ENCODE measurements at regions not wholly inside any gene's neighbourhood (a gene's known extent, or its start where the extent isn't known, plus 50 kb on each side); places are given as distances from the start of the nearest gene placed in this dataset.

DNA sequence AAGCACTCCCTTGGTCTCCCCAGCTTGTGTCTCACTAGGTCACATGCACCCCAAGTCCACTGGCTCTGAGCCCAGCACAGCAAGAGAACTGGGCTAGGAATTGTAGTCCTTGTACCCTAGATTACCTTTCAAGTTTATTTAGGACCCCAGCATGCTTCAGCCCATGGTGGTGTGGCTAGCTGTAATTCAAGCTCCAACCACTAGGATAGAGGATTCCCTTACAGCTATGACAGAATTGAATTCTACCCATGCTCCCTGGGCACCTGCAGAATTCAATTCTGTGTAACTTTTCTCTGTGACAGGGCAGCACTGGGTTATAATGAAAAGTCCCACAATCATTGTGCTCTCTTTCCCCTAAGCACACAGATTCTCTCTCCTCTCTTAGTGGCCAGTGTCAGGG is 253.8 kb upstream of the DMD start:
- DNase-seq, result no peak
- no peak overlapping the region for H3K27ac ChIP-seq
- no peaks in the 10 kb centered on the region for H3K27me3 ChIP-seq (replicated peaks)
- no peaks in the 10 kb centered on the region for H3K36me3 ChIP-seq (replicated peaks)
- TF ChIP-seq, protein P1, sequence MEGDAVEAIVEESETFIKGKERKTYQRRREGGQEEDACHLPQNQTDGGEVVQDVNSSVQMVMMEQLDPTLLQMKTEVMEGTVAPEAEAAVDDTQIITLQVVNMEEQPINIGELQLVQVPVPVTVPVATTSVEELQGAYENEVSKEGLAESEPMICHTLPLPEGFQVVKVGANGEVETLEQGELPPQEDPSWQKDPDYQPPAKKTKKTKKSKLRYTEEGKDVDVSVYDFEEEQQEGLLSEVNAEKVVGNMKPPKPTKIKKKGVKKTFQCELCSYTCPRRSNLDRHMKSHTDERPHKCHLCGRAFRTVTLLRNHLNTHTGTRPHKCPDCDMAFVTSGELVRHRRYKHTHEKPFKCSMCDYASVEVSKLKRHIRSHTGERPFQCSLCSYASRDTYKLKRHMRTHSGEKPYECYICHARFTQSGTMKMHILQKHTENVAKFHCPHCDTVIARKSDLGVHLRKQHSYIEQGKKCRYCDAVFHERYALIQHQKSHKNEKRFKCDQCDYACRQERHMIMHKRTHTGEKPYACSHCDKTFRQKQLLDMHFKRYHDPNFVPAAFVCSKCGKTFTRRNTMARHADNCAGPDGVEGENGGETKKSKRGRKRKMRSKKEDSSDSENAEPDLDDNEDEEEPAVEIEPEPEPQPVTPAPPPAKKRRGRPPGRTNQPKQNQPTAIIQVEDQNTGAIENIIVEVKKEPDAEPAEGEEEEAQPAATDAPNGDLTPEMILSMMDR (IDR thresholded peaks at IDR 0.05; ENCODE audit: low read depth, low read length, missing control alignments), result no peak
- in situ Hi-C loops (cut with HindIII; ENCODE audit: low pct_ligation_motif_present, low sequenced_read_pairs), result no loop called here
- H3K4me3 ChIP-seq (ENCODE audit: low read depth, low read length), result no peak overlapping the region

DNA sequence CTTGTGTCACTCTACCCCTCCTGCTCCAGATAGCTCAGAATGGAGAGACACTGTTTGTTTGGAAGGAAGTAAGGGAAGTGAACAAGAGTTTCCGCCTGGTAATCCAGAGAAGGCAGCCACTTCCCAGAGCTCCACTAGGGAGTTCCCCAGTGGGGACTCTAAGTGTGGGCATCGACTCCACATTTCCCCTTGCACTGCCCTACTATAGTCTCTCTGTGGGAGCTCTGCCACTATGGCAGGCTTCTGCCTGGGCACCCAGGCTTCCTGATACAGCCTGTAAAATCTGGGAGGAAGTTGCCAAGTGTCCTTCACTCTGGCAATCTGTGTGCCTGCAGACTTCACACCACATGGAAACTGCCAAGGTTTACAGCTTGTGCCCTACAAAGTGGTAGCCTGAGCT is 245.8 kb upstream of the DMD start:
- DNase-seq, result no peak
- TF ChIP-seq, protein P1 (IDR thresholded peaks at IDR 0.05; ENCODE audit: low read depth, low read length, missing control alignments), result no peak
- Histone ChIP-seq H3K4me3 (ENCODE audit: low read depth, low read length) (no peak overlapping the region), H3K27ac (no peak overlapping the region), H3K36me3 (replicated peaks) (no peaks in the 10 kb centered on the region), H3K27me3 (replicated peaks) (no peaks in the 10 kb centered on the region)
- in situ Hi-C loops (cut with HindIII; ENCODE audit: low pct_ligation_motif_present, low sequenced_read_pairs), result no loop called here

DNA sequence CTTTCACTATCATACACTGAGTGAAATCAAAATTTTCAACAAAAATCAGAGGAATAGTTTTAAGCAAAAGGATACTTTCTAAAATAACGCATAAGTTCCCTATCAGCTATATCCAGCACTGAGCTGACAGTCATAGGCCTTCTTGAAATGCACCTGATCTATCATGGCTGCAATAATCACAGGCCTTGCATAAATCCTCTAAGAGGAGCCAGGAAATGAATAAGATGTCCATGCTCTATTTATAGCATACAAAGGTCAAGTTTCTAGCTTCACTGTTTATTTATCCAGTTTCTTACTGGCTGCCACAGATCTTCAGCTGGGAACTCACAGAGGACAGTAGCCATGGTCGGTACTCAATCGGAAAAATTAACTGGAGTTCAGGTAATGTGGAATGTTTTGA is 235.9 kb upstream of the DMD start:
- no peaks in the 10 kb centered on the region for H3K27me3 ChIP-seq (replicated peaks)
- DNase-seq, result no peak
- no peak overlapping the region for H3K4me3 ChIP-seq (ENCODE audit: low read depth, low read length)
- in situ Hi-C loops (cut with HindIII; ENCODE audit: low pct_ligation_motif_present, low sequenced_read_pairs), result no loop called here
- TF ChIP-seq, protein P1 (IDR thresholded peaks at IDR 0.05; ENCODE audit: low read depth, low read length, missing control alignments), result no peak
- no peaks in the 10 kb centered on the region for H3K36me3 ChIP-seq (replicated peaks)
- H3K27ac ChIP-seq, result no peak overlapping the region

DNA sequence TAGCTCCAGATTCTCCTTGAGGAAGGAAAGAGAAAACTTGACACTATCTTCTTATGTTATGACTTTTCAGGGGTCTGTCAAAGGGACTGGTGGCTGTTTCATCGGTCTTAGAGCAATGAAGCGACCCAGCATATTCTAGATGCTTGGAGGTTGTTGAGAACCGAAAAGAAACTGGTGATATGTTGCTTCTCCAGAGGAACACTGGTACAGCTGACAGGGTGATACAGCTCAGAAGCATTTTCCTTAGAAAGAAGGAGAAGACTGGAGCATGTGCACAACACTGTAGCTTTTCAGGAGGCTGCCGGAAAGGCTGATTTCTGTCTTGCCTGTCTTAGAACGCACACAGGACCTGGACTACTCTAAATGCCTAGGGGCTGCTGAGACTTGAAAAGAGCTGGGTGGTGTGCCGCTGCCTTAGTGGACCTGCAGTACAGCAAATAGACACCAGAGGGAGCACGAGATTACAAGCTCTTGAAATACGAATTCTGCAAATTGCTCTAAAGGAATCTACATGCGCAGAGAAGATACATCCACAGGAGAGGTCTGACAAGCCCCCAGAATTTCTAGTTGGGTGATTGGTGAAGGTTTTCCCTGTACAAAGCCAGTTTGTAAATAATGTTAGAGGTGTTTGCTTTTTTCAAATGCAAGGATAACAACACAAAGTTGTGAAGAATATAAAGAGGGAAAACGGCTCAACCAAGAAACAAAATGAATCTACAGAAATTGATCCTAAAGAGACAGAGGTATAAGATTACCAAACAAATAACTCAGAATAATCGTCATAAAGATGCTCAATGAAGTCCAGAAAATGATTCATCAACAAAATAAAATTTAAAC is 223.1 kb upstream of the DMD start:
- in situ Hi-C loops (cut with HindIII; ENCODE audit: low pct_ligation_motif_present, low sequenced_read_pairs), result no loop called here
- Histone ChIP-seq H3K27ac (no peak overlapping the region), H3K36me3 (replicated peaks) (no peaks in the 10 kb centered on the region), H3K4me3 (ENCODE audit: low read depth, low read length) (no peak overlapping the region), H3K27me3 (replicated peaks) (no peaks in the 10 kb centered on the region)
- peak; percentile 55 for DNase-seq
- TF ChIP-seq, protein P1 (IDR thresholded peaks at IDR 0.05; ENCODE audit: low read depth, low read length, missing control alignments), result peak; percentile 90

DNA sequence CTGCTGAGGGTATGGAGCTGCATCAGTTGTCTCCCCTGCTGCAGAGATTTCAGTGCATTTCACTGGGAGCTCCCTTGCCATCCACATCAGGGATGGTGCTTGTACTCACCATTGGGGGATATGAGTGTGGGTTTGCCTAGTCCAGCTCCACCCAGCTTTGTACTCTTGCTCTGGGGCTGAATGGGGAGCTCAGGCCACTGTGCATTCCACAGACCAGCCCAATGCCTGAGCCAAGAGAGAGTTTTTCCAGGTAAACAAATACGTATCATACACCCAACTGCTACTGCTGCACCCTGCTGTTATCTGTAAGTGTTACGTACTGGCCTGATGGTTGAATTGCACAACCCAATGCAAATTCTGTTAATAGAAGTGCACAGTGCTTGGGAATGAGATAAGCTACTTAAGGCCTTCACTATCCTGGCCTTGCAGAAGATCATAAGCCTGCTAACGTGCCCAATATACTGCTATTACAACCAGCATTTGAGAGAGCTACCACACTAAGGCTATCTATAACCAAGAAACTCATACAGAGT is 205.0 kb upstream of the DMD start:
- Histone ChIP-seq H3K4me3 (ENCODE audit: low read depth, low read length) (no peak overlapping the region), H3K36me3 (replicated peaks) (no peaks in the 10 kb centered on the region), H3K27me3 (replicated peaks) (no peaks in the 10 kb centered on the region), H3K27ac (no peak overlapping the region)
- in situ Hi-C loops (cut with HindIII; ENCODE audit: low pct_ligation_motif_present, low sequenced_read_pairs), result no loop called here
- TF ChIP-seq, protein P1 (IDR thresholded peaks at IDR 0.05; ENCODE audit: low read depth, low read length, missing control alignments), result no peak
- DNase-seq, result no peak

All from brain microvascular endothelial cell (primary cell).